ENCODE measurements at regions not wholly inside any gene's neighbourhood (a gene's known extent, or its start where the extent isn't known, plus 50 kb on each side); places are given as distances from the start of the nearest gene placed in this dataset.

- WGBS, 4 donors = 90 to 96% (median 93%) methylated on average over 3 of the region's 3 CpGs
Observed at GRCh38 chr11:121683791-121684190, 231.0 kb upstream of the SORL1-AS1 start.

More at GRCh38 chr11:121683791-121684190, 231.0 kb upstream of the SORL1-AS1 start:
- no peaks in the 10 kb centered on the region for H3K36me3 ChIP-seq (replicated peaks in 1 of 2)
- no peak for DNase-seq
- no peaks in the 10 kb centered on the region for H3K9me3 ChIP-seq (replicated peaks in 1 of 3)
- TF ChIP-seq CTCF (IDR thresholded peaks at IDR 0.05) (no peak), POLR2A (IDR thresholded peaks at IDR 0.05) (no peak)
- no peak overlapping the region for H3K27ac ChIP-seq
- intact Hi-C loops (cut with DNase I) = no loop called here
- no peak overlapping the region for H3K4me3 ChIP-seq
- no peaks in the 10 kb centered on the region for H3K27me3 ChIP-seq
- H3K4me1 ChIP-seq (replicated peaks in 1 of 2) = no peaks in the 10 kb centered on the region

Small RNAs in the stretch of these regions (small RNA-seq; reads per million reads assigned to genes)
- gene RNU6-256P = 0 reads per million in 2 donors

All from adrenal gland (tissue), 9 donors.